ENCODE measurements at regions not wholly inside any gene's neighbourhood (a gene's known extent, or its start where the extent isn't known, plus 50 kb on each side); places are given as distances from the start of the nearest gene placed in this dataset.
"Not testable (repeated sequence)": the region's sequence is repeated elsewhere in the genome, so short reads cannot be mapped to it uniquely, and the experiment has no call there.

DNA sequence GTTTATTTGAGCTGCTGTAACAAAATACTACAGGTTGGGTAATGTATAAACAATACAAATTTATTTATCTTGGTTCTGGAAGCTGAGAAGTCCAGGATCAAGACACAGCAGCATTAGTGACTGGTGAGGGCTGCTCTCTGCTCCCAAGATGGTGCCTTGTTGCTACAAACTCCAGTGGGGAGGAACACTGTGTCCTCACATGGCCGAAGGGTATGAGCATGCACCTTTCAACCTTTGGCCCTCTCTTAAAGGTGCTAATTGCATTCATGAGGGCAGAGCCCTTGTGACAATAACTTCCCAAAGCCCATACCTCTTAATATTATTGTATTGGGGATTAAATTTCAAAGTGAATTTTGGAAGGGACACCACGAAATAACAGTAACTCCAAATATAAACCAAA, 55.3 kb upstream of the ATP1B1 start:
- no peak for DNase-seq
- TF ChIP-seq POLR2A (IDR thresholded peaks at IDR 0.05) (no peak), POLR2AphosphoS5 (IDR thresholded peaks at IDR 0.05) (no peak)
- TF ChIP-seq, protein P1, sequence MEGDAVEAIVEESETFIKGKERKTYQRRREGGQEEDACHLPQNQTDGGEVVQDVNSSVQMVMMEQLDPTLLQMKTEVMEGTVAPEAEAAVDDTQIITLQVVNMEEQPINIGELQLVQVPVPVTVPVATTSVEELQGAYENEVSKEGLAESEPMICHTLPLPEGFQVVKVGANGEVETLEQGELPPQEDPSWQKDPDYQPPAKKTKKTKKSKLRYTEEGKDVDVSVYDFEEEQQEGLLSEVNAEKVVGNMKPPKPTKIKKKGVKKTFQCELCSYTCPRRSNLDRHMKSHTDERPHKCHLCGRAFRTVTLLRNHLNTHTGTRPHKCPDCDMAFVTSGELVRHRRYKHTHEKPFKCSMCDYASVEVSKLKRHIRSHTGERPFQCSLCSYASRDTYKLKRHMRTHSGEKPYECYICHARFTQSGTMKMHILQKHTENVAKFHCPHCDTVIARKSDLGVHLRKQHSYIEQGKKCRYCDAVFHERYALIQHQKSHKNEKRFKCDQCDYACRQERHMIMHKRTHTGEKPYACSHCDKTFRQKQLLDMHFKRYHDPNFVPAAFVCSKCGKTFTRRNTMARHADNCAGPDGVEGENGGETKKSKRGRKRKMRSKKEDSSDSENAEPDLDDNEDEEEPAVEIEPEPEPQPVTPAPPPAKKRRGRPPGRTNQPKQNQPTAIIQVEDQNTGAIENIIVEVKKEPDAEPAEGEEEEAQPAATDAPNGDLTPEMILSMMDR (IDR thresholded peaks at IDR 0.05 in 8 of 11, conservative IDR thresholded peaks at IDR 0.05 in 3 of 11) = no peak
- 84 to 94% (median 90%) methylated on average over 2 of the region's 2 CpGs for WGBS, 5 donors
- intact Hi-C loops (cut with DNase I; ENCODE audit: low total_unique reads) = no loop called here
- H3K27me3 ChIP-seq (replicated peaks in 1 of 7) = peaks cover 0 to 10% (median 0%) of the 10 kb centered on the region in 7 donors
- H3K4me1 ChIP-seq = peaks cover 0 to 17% (median 8%) of the 10 kb centered on the region in 6 donors
- H3K36me3 ChIP-seq = no peaks in the 10 kb centered on the region
- H3K9me3 ChIP-seq = no peaks in the 10 kb centered on the region
- H3K27ac ChIP-seq = no peak overlapping the region
- H3K4me3 ChIP-seq = no peak overlapping the region

DNA sequence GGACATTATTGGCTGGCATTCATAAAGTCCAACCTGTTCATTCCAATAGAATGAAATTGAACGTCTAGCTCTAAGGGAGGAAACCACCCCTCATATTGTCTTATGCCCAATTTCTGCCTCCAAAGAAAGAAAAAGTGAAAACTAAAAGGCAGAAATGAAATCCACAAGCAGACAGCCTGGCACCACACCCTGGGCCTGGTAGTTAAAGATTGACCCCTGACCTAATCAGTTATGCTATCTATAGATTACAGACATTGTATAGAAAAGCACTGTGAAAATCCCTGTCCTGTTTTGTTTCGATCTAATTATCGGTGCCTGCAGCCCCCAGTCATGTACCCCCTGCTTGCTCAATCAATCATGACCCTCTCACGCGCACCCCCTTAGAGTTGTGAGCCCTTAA, 54.3 kb upstream of the ATP1B1 start:
- H3K27me3 ChIP-seq (replicated peaks in 1 of 7); DNase-seq; H3K9me3 ChIP-seq; H3K27ac ChIP-seq; intact Hi-C loops (cut with DNase I; ENCODE audit: low total_unique reads); H3K4me3 ChIP-seq; H3K36me3 ChIP-seq: not testable (repeated sequence)
- 89 to 96% (median 91%) methylated on average over 5 of the region's 5 CpGs for WGBS, 5 donors
- peaks cover 0 to 17% (median 8%) of the 10 kb centered on the region in 6 donors for H3K4me1 ChIP-seq

DNA sequence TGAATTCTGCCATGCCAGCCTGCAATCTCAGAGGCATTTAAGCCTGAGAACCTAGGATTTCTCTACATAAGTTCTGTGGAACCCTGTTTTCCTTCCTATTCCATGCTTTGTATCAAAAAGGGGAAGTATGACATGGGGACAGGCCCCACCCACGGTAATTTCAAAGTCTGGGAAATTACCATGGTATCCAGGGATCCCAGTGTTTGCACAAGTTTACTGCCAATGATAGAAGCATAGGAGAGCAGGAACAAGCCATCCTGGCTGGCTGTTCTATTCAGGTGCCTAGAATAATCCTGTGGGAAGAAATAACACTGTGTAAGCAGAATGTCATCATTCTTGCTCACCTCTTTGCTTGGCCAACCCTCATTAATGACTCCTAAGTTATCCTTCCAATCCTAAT, 53.8 kb upstream of the ATP1B1 start:
- Histone ChIP-seq H3K27me3 (replicated peaks in 1 of 7) (peaks cover 0 to 10% (median 0%) of the 10 kb centered on the region in 7 donors), H3K4me3 (no peak overlapping the region), H3K9me3 (no peaks in the 10 kb centered on the region), H3K27ac (no peak overlapping the region), H3K36me3 (no peaks in the 10 kb centered on the region), H3K4me1 (peaks cover 0 to 17% (median 7%) of the 10 kb centered on the region in 6 donors)
- TF ChIP-seq POLR2AphosphoS5 (IDR thresholded peaks at IDR 0.05) (no peak), POLR2A (IDR thresholded peaks at IDR 0.05) (no peak)
- TF ChIP-seq, protein P1 (IDR thresholded peaks at IDR 0.05 in 8 of 11, conservative IDR thresholded peaks at IDR 0.05 in 3 of 11) = no peak
- 14 to 58% (median 29%) methylated on average over 1 of the region's 1 CpG for WGBS, 5 donors
- DNase-seq = no peak
- intact Hi-C loops (cut with DNase I; ENCODE audit: low total_unique reads) = no loop called here

- H3K4me1 ChIP-seq = peaks cover 0 to 13% (median 3%) of the 10 kb centered on the region in 6 donors
- intact Hi-C loops (cut with DNase I; ENCODE audit: low total_unique reads) = no loop called here
- no peaks in the 10 kb centered on the region for H3K9me3 ChIP-seq
- no peak for DNase-seq
- no peak overlapping the region for H3K27ac ChIP-seq
- WGBS, 5 donors = 53 to 81% (median 70%) methylated on average over 4 of the region's 4 CpGs
- H3K4me3 ChIP-seq = no peak overlapping the region
- no peaks in the 10 kb centered on the region for H3K36me3 ChIP-seq
- H3K27me3 ChIP-seq (replicated peaks in 1 of 7) = peaks cover 0 to 10% (median 0%) of the 10 kb centered on the region in 7 donors
- TF ChIP-seq POLR2A (IDR thresholded peaks at IDR 0.05) = no peak
- no peak for TF ChIP-seq POLR2AphosphoS5 (IDR thresholded peaks at IDR 0.05)
- TF ChIP-seq, protein P1 (IDR thresholded peaks at IDR 0.05 in 8 of 11, conservative IDR thresholded peaks at IDR 0.05 in 3 of 11) = no peak
Measured at GRCh38 chr1:169053196-169053595, 53.3 kb upstream of the ATP1B1 start.
